ENCODE measurements at regions not wholly inside any gene's neighbourhood (a gene's known extent, or its start where the extent isn't known, plus 50 kb on each side); places are given as distances from the start of the nearest gene placed in this dataset.
A peak's percentile ranks its signal among the peaks of the same experiment; 100 is the strongest.

GRCh38 chr6:112853162-112853561, 506.0 kb downstream of the RFPL4B start:
- ChIA-PET POLR2A (no interaction called here), CTCF (no interaction called here)
- no peaks in the 10 kb centered on the region for H3K27me3 ChIP-seq (replicated peaks in 1 of 2; ENCODE audit: control insufficient read depth in 2 of 2, extremely low read depth in 1 of 2, insufficient read depth in 2 of 2, low read length in 1 of 2)
- Mint-ChIP-seq H3K4me1 (no peaks in the 10 kb centered on the region), H3K4me3 (no peak overlapping the region), H3K27ac (no peak overlapping the region), H3K36me3 (no peaks in the 10 kb centered on the region), H3K9me3 (peaks cover 0 to 3% (median 0%) of the 10 kb centered on the region in 3 donors), H3K27me3 (no peaks in the 10 kb centered on the region)
- no peaks in the 10 kb centered on the region for H3K9me3 ChIP-seq
- no peak overlapping the region for H3K27ac ChIP-seq (ENCODE audit: low read length)
- ATAC-seq (replicated peaks in 1 of 4) (no peak), DNase-seq (no peak)
- no peak overlapping the region for H3K4me3 ChIP-seq (ENCODE audit: control insufficient read depth in 1 of 2, extremely low read depth in 1 of 2, low read length in 1 of 2)
- no peaks in the 10 kb centered on the region for H3K4me1 ChIP-seq (ENCODE audit: control insufficient read depth in 1 of 2, extremely low read depth in 1 of 2, insufficient read depth in 2 of 2, low read length in 2 of 2)
- no peaks in the 10 kb centered on the region for H3K36me3 ChIP-seq (ENCODE audit: control insufficient read depth in 2 of 2, extremely low read depth in 1 of 2, insufficient read depth in 1 of 2, low read length in 1 of 2)
- WGBS (ENCODE audit: insufficient coverage) = 43% methylated on average over 1 of the region's 2 CpGs

GRCh38 chr6:112863753-112864152, 516.6 kb downstream of the RFPL4B start:
- Mint-ChIP-seq H3K27ac (no peak overlapping the region), H3K4me3 (no peak overlapping the region), H3K27me3 (no peaks in the 10 kb centered on the region), H3K9me3 (peaks cover 4 to 19% (median 7%) of the 10 kb centered on the region in 3 donors), H3K4me1 (no peaks in the 10 kb centered on the region), H3K36me3 (no peaks in the 10 kb centered on the region)
- no peak for ATAC-seq (replicated peaks in 1 of 4)
- no peaks in the 10 kb centered on the region for H3K4me1 ChIP-seq (ENCODE audit: control insufficient read depth in 1 of 2, extremely low read depth in 1 of 2, insufficient read depth in 2 of 2, low read length in 2 of 2)
- WGBS (ENCODE audit: insufficient coverage) = 63% methylated on average over 1 of the region's 1 CpG
- CTCF ChIA-PET = no interaction called here
- DNase-seq = no peak
- no peak overlapping the region for H3K27ac ChIP-seq (ENCODE audit: low read length)
- POLR2A ChIA-PET = no interaction called here
- H3K27me3 ChIP-seq (replicated peaks in 1 of 2; ENCODE audit: control insufficient read depth in 2 of 2, extremely low read depth in 1 of 2, insufficient read depth in 2 of 2, low read length in 1 of 2) = no peaks in the 10 kb centered on the region
- no peak overlapping the region for H3K4me3 ChIP-seq (ENCODE audit: control insufficient read depth in 1 of 2, extremely low read depth in 1 of 2, low read length in 1 of 2)
- H3K36me3 ChIP-seq (ENCODE audit: control insufficient read depth in 2 of 2, extremely low read depth in 1 of 2, insufficient read depth in 1 of 2, low read length in 1 of 2) = no peaks in the 10 kb centered on the region
- no peaks in the 10 kb centered on the region for H3K9me3 ChIP-seq

- no peak overlapping the region for H3K27ac ChIP-seq (ENCODE audit: low read length)
- H3K4me3 Mint-ChIP-seq = no peak overlapping the region
Measured at GRCh38 chr6:112865131-112865530, 518.0 kb downstream of the RFPL4B start.

GRCh38 chr6:112874881-112875280, 527.8 kb downstream of the RFPL4B start:
- H3K36me3 Mint-ChIP-seq = no peaks in the 10 kb centered on the region
- Histone ChIP-seq H3K4me3 (ENCODE audit: control insufficient read depth in 1 of 2, extremely low read depth in 1 of 2, low read length in 1 of 2) (no peak overlapping the region), H3K27ac (ENCODE audit: low read length) (no peak overlapping the region), H3K27me3 (replicated peaks in 1 of 2; ENCODE audit: control insufficient read depth in 2 of 2, extremely low read depth in 1 of 2, insufficient read depth in 2 of 2, low read length in 1 of 2) (no peaks in the 10 kb centered on the region), H3K9me3 (no peaks in the 10 kb centered on the region), H3K4me1 (ENCODE audit: control insufficient read depth in 1 of 2, extremely low read depth in 1 of 2, insufficient read depth in 2 of 2, low read length in 2 of 2) (no peaks in the 10 kb centered on the region), H3K36me3 (ENCODE audit: control insufficient read depth in 2 of 2, extremely low read depth in 1 of 2, insufficient read depth in 1 of 2, low read length in 1 of 2) (no peaks in the 10 kb centered on the region)
- H3K4me1 Mint-ChIP-seq = no peaks in the 10 kb centered on the region
- no peak overlapping the region for H3K27ac Mint-ChIP-seq
- ChIA-PET POLR2A (interaction anchor here in 1 of 2 donors (0.5 kb wide), 1 partner anchor 821 kb away, joined by 3 read pairs; no protein-coding TSS in a partner anchor), CTCF (no interaction called here)
- DNase-seq = no peak
- WGBS (ENCODE audit: insufficient coverage) = 86% methylated on average over 1 of the region's 1 CpG
- no peak for ATAC-seq (replicated peaks in 1 of 4)
- H3K27me3 Mint-ChIP-seq = no peaks in the 10 kb centered on the region
- H3K9me3 Mint-ChIP-seq = peaks cover 12 to 17% (median 15%) of the 10 kb centered on the region in 3 donors
- H3K4me3 Mint-ChIP-seq = no peak overlapping the region

More at GRCh38 chr6:112865131-112865530, 518.0 kb downstream of the RFPL4B start:
- H3K36me3 Mint-ChIP-seq = no peaks in the 10 kb centered on the region
- no peaks in the 10 kb centered on the region for H3K4me1 ChIP-seq (ENCODE audit: control insufficient read depth in 1 of 2, extremely low read depth in 1 of 2, insufficient read depth in 2 of 2, low read length in 2 of 2)
- POLR2A ChIA-PET = no interaction called here
- H3K27me3 Mint-ChIP-seq = no peaks in the 10 kb centered on the region
- no peaks in the 10 kb centered on the region for H3K36me3 ChIP-seq (ENCODE audit: control insufficient read depth in 2 of 2, extremely low read depth in 1 of 2, insufficient read depth in 1 of 2, low read length in 1 of 2)
- H3K9me3 ChIP-seq = no peaks in the 10 kb centered on the region
- ATAC-seq (replicated peaks in 1 of 4) (no peak), DNase-seq (no peak)
- no peaks in the 10 kb centered on the region for H3K4me1 Mint-ChIP-seq
- WGBS (ENCODE audit: insufficient coverage) = no CpG with 5 or more reads among the region's 2 CpGs
- H3K27me3 ChIP-seq (replicated peaks in 1 of 2; ENCODE audit: control insufficient read depth in 2 of 2, extremely low read depth in 1 of 2, insufficient read depth in 2 of 2, low read length in 1 of 2) = no peaks in the 10 kb centered on the region
- CTCF ChIA-PET = no interaction called here
- H3K4me3 ChIP-seq (ENCODE audit: control insufficient read depth in 1 of 2, extremely low read depth in 1 of 2, low read length in 1 of 2) = no peak overlapping the region
- no peak overlapping the region for H3K27ac Mint-ChIP-seq
- peaks cover 12 to 19% (median 15%) of the 10 kb centered on the region in 3 donors for H3K9me3 Mint-ChIP-seq

DNA sequence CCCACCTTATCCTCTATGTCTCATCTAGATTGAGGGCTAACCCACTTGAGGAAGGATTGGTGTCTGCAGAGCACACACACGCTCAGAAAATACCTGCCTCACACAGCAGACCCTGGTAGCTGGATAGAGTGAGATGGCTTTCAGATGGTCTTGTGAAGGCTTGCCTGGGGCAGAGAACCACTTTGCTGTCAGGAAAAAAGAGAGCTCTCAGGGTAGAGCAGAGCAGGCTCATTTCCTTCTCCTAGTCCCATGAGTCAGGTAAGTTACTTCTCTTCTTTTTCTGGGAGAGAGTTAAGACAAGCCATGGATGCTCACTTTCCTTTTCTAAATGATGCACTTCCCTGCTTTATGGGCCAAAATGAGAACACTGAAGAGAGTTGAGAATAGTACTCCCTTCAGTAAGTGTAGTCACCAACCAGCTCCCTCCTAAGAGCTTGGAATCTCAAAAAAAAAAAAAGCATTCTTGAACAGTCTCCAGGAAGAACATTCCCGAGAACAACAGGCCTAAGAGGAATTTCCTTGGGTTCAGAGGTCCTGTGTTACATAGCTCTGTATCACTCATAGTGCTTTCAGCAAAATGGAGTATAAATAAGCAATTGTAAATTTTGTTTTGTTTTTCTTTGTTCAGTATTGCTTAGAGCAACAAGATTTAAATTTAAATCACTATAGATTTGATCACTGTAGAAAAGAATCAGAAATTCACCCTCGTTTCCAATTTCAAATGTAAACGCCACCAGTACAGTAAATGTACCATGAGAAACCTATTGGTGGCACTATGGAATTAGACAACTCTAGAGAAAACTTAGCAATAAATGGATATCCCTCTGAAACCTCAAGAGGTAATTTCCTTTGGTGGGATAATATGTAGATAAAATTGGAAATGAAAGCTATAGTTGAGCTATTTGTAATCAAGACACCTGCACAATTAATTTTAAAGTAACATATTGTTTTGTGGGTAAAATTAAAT, 530.3 kb downstream of the RFPL4B start:
- Mint-ChIP-seq H3K36me3 (no peaks in the 10 kb centered on the region), H3K9me3 (peaks cover 3 to 4% (median 4%) of the 10 kb centered on the region in 3 donors), H3K4me3 (no peak overlapping the region), H3K4me1 (no peaks in the 10 kb centered on the region), H3K27ac (no peak overlapping the region), H3K27me3 (no peaks in the 10 kb centered on the region)
- WGBS (ENCODE audit: insufficient coverage) = no CpG with 5 or more reads among the region's 4 CpGs
- CTCF ChIA-PET = no interaction called here
- DNase-seq = no peak
- Histone ChIP-seq H3K36me3 (ENCODE audit: control insufficient read depth in 2 of 2, extremely low read depth in 1 of 2, insufficient read depth in 1 of 2, low read length in 1 of 2) (no peaks in the 10 kb centered on the region), H3K9me3 (no peaks in the 10 kb centered on the region), H3K4me3 (ENCODE audit: control insufficient read depth in 1 of 2, extremely low read depth in 1 of 2, low read length in 1 of 2) (no peak overlapping the region), H3K27me3 (replicated peaks in 1 of 2; ENCODE audit: control insufficient read depth in 2 of 2, extremely low read depth in 1 of 2, insufficient read depth in 2 of 2, low read length in 1 of 2) (no peaks in the 10 kb centered on the region), H3K4me1 (ENCODE audit: control insufficient read depth in 1 of 2, extremely low read depth in 1 of 2, insufficient read depth in 2 of 2, low read length in 2 of 2) (no peaks in the 10 kb centered on the region), H3K27ac (ENCODE audit: low read length) (no peak overlapping the region)
- no peak for ATAC-seq (replicated peaks in 1 of 4)
- POLR2A ChIA-PET = no interaction called here

- 83% methylated on average over 19 of the region's 20 CpGs for WGBS (ENCODE audit: insufficient coverage)
- no peaks in the 10 kb centered on the region for H3K4me1 Mint-ChIP-seq
- Histone ChIP-seq H3K9me3 (no peaks in the 10 kb centered on the region), H3K4me3 (ENCODE audit: control insufficient read depth in 1 of 2, extremely low read depth in 1 of 2, low read length in 1 of 2) (no peak overlapping the region), H3K27me3 (replicated peaks in 1 of 2; ENCODE audit: control insufficient read depth in 2 of 2, extremely low read depth in 1 of 2, insufficient read depth in 2 of 2, low read length in 1 of 2) (no peaks in the 10 kb centered on the region), H3K27ac (ENCODE audit: low read length) (no peak overlapping the region), H3K36me3 (ENCODE audit: control insufficient read depth in 2 of 2, extremely low read depth in 1 of 2, insufficient read depth in 1 of 2, low read length in 1 of 2) (no peaks in the 10 kb centered on the region), H3K4me1 (ENCODE audit: control insufficient read depth in 1 of 2, extremely low read depth in 1 of 2, insufficient read depth in 2 of 2, low read length in 2 of 2) (no peaks in the 10 kb centered on the region)
- no peak overlapping the region for H3K27ac Mint-ChIP-seq
- no peaks in the 10 kb centered on the region for H3K27me3 Mint-ChIP-seq
- no peak overlapping the region for H3K4me3 Mint-ChIP-seq
- no peaks in the 10 kb centered on the region for H3K36me3 Mint-ChIP-seq
- H3K9me3 Mint-ChIP-seq = peaks cover 0 to 2% (median 0%) of the 10 kb centered on the region in 3 donors
- ChIA-PET POLR2A (no interaction called here), CTCF (no interaction called here)
- DNase-seq (peak in 6 of 35 experiments; percentile 0 to 18 (median 2)), ATAC-seq (replicated peaks in 1 of 4) (no peak)
Measured at GRCh38 chr6:112879920-112880413, 532.8 kb downstream of the RFPL4B start.
